ENCODE measurements at regions not wholly inside any gene's neighbourhood (a gene's known extent, or its start where the extent isn't known, plus 50 kb on each side); places are given as distances from the start of the nearest gene placed in this dataset.

GRCh38 chr20:19861147-19861759, 103.2 kb downstream of the RIN2 start:
- TF ChIP-seq, protein P1, sequence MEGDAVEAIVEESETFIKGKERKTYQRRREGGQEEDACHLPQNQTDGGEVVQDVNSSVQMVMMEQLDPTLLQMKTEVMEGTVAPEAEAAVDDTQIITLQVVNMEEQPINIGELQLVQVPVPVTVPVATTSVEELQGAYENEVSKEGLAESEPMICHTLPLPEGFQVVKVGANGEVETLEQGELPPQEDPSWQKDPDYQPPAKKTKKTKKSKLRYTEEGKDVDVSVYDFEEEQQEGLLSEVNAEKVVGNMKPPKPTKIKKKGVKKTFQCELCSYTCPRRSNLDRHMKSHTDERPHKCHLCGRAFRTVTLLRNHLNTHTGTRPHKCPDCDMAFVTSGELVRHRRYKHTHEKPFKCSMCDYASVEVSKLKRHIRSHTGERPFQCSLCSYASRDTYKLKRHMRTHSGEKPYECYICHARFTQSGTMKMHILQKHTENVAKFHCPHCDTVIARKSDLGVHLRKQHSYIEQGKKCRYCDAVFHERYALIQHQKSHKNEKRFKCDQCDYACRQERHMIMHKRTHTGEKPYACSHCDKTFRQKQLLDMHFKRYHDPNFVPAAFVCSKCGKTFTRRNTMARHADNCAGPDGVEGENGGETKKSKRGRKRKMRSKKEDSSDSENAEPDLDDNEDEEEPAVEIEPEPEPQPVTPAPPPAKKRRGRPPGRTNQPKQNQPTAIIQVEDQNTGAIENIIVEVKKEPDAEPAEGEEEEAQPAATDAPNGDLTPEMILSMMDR (IDR thresholded peaks at IDR 0.05): no peak
- no peak for TF ChIP-seq EZH2 (IDR thresholded peaks at IDR 0.05; ENCODE audit: borderline replicate concordance, insufficient read depth, low read depth, low read length, poor library complexity, severe bottlenecking)
